OCI-LY7 (cell line): ENCODE measurements at regions not wholly inside any gene's neighbourhood (a gene's known extent, or its start where the extent isn't known, plus 50 kb on each side); places are given as distances from the start of the nearest gene placed in this dataset.

Experiments used
- EZH2phosphoT487 ChIP-seq: fragments of 200-600 bp; sonication (generic); IDR thresholded peaks from 2 replicates; pipeline ENCODE4 v1.6.1; 2018; ENCODE audit warnings: low read depth, borderline replicate concordance, mild to moderate bottlenecking, mixed run types, antibody characterized with exemption, low read length, moderate library complexity, mixed read lengths
- TF ChIP-seq, protein P1 (sequence below): fragments of 200-600 bp; sonication (generic); conservative IDR thresholded peaks from 2 replicates; pipeline ENCODE4 v1.5.1; 2014; ENCODE audit warnings: mild to moderate bottlenecking, antibody characterized with exemption, low read length, moderate library complexity, mixed read lengths

DNA sequence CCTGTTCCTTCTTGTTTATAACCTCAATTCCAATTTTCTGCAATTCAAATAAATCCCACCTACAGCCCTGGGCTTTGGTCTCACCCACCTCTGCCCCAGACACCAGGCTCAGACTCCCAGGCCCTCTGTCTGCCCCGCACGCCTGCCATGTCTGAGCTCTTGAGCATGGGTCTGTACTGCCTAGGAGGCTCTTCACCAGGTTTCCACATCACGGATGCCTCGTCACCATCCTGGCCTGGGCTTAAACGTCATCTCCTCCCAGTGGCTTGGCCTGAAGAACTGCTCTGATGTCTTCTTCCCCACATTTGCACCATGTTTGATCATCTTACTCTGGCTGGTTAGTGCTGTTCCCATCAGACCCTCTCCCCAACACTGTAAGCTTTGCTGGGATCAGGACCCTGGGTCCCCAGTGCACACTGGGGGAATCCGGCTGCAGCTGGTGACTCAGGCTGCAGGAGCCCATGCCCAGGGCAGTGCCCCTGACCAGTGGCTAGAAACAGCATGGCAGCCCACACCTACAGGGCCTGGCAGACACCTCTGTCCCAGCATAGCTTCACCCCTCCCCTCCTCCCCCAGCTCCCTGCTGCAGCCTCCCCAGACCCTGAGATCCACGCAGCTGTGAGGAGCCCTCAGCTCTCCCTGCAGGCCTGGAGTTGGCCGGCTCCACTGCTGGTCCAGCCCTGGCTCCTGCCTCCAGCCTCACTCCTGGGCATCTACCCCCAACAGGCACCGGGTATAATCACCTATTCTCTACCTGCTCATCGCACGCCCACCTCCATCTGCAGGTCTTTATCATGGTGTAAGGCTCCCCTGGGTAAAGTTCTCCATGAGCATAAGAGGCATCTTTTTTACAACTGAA is 162.8 kb upstream of the NSMCE3 start:
- TF ChIP-seq, protein P1, sequence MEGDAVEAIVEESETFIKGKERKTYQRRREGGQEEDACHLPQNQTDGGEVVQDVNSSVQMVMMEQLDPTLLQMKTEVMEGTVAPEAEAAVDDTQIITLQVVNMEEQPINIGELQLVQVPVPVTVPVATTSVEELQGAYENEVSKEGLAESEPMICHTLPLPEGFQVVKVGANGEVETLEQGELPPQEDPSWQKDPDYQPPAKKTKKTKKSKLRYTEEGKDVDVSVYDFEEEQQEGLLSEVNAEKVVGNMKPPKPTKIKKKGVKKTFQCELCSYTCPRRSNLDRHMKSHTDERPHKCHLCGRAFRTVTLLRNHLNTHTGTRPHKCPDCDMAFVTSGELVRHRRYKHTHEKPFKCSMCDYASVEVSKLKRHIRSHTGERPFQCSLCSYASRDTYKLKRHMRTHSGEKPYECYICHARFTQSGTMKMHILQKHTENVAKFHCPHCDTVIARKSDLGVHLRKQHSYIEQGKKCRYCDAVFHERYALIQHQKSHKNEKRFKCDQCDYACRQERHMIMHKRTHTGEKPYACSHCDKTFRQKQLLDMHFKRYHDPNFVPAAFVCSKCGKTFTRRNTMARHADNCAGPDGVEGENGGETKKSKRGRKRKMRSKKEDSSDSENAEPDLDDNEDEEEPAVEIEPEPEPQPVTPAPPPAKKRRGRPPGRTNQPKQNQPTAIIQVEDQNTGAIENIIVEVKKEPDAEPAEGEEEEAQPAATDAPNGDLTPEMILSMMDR, result no peak
- no peak for TF ChIP-seq EZH2phosphoT487
